ENCODE measurements at regions not wholly inside any gene's neighbourhood (a gene's known extent, or its start where the extent isn't known, plus 50 kb on each side); places are given as distances from the start of the nearest gene placed in this dataset.

DNA sequence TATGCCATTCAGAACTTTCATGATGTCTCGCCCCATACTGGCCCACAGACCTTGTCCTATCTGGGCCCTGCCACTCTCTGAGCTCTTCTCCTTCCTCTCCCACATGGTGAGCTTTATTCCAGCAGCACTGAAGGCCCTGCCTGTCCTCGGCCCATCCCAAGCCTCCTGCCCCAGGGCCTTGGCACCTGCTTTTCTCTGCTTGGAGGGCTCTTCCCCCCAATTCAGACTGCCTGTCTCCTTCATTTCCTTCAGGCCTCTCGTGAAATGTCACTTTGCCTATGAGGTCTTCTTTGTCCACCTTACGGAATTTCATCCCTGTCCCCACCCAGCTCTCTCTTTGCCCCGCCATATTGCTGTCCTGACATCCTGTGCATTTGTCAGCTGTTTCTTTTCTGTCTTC, 191.7 kb upstream of the POU3F1 start:
- Histone ChIP-seq H3K14ac (ENCODE audit: insufficient read depth, low read length) (no peak overlapping the region), H3K27me3 (ENCODE audit: insufficient read depth, low read length) (0 out of 2 replicates have a peak, but pooled peaks cover 3% of the 10 kb centered on the region), H3T11ph (ENCODE audit: low read length) (no peak overlapping the region), H3K56ac (ENCODE audit: insufficient read length, low read depth, low read length) (no peak overlapping the region), H3K27ac (ENCODE audit: insufficient read length, low read depth, low read length) (no peak overlapping the region), H3K23me2 (ENCODE audit: insufficient read length, low read depth, low read length, poor library complexity, severe bottlenecking) (no peaks in the 10 kb centered on the region), H3K9me3 (ENCODE audit: control insufficient read depth, low read depth, low read length) (no peaks in the 10 kb centered on the region), H3K4me1 (ENCODE audit: insufficient read depth, low read length) (peaks cover 6% of the 10 kb centered on the region; the same call in 1 of the 2 replicates), H2BK120ac (ENCODE audit: low read depth, low read length, poor library complexity, severe bottlenecking) (no peak overlapping the region), H4K91ac (ENCODE audit: insufficient read length, low read depth, low read length) (no peak overlapping the region), H2BK5ac (ENCODE audit: insufficient read length, low read length) (no peak overlapping the region), H3K79me2 (ENCODE audit: insufficient read depth, low read length) (no peaks in the 10 kb centered on the region), H3K4me2 (ENCODE audit: insufficient read depth, insufficient read length, low read length) (no peak overlapping the region), H3K79me1 (ENCODE audit: insufficient read depth, low read depth, low read length, poor library complexity, severe bottlenecking) (no peaks in the 10 kb centered on the region), H3K9ac (ENCODE audit: extremely low read depth, insufficient read length, low read length) (no peak overlapping the region), H3K23ac (ENCODE audit: insufficient read length, low read depth, low read length) (no peak overlapping the region), H3K4ac (ENCODE audit: low read depth, low read length) (no peak overlapping the region), H2BK15ac (ENCODE audit: low read depth, low read length) (no peak overlapping the region), H4K5ac (ENCODE audit: insufficient read length, low read depth, low read length) (no peak overlapping the region), H2BK12ac (ENCODE audit: insufficient read length, low read depth, low read length) (no peak overlapping the region), H4K20me1 (ENCODE audit: control insufficient read depth, insufficient read depth, insufficient read length) (no peaks in the 10 kb centered on the region), H2AK5ac (ENCODE audit: insufficient read length, low read length) (no peak overlapping the region), H2BK20ac (ENCODE audit: low read depth, low read length, poor library complexity, severe bottlenecking) (no peak overlapping the region), H2AFZ (ENCODE audit: low read length) (no peak overlapping the region), H4K8ac (replicated peaks; ENCODE audit: insufficient read length, low read depth, low read length) (no peak overlapping the region), H3K18ac (ENCODE audit: insufficient read length, low read depth, low read length) (no peak overlapping the region)
- Mint-ChIP-seq H3K4me3 (no peak overlapping the region), H3K27me3 (ENCODE audit: low read depth) (peaks cover 10% of the 10 kb centered on the region), H3K4me1 (peaks cover 12 to 17% of the 10 kb centered on the region in 2 experiments), H3K27ac (no peak overlapping the region), H3K36me3 (ENCODE audit: insufficient read depth in 1 of 3, low read depth in 3 of 3) (0 out of 7 replicates have a peak, but pooled peaks cover 0 to 4% (median 0%) of the 10 kb centered on the region in 3 experiments), H3K9me3 (no peaks in the 10 kb centered on the region; a peak in 1 of 5 replicates)
- no peak for DNase-seq
- TF ChIP-seq, protein P1, sequence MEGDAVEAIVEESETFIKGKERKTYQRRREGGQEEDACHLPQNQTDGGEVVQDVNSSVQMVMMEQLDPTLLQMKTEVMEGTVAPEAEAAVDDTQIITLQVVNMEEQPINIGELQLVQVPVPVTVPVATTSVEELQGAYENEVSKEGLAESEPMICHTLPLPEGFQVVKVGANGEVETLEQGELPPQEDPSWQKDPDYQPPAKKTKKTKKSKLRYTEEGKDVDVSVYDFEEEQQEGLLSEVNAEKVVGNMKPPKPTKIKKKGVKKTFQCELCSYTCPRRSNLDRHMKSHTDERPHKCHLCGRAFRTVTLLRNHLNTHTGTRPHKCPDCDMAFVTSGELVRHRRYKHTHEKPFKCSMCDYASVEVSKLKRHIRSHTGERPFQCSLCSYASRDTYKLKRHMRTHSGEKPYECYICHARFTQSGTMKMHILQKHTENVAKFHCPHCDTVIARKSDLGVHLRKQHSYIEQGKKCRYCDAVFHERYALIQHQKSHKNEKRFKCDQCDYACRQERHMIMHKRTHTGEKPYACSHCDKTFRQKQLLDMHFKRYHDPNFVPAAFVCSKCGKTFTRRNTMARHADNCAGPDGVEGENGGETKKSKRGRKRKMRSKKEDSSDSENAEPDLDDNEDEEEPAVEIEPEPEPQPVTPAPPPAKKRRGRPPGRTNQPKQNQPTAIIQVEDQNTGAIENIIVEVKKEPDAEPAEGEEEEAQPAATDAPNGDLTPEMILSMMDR (conservative IDR thresholded peaks at IDR 0.05): no peak
- WGBS (ENCODE audit: extremely low coverage, insufficient read length, low lambda C conversion rate): no CpG with 5 or more reads among the region's 5 CpGs

Measured in H9 (cell line).